ENCODE measurements at regions not wholly inside any gene's neighbourhood (a gene's known extent, or its start where the extent isn't known, plus 50 kb on each side); places are given as distances from the start of the nearest gene placed in this dataset.

- peak; percentile 40 for TF ChIP-seq CTCF (IDR thresholded peaks at IDR 0.05)
- TF ChIP-seq EZH2phosphoT487 (IDR thresholded peaks at IDR 0.05; ENCODE audit: borderline replicate concordance, low read depth), result no peak
- no peak for TF ChIP-seq ZBTB33 (IDR thresholded peaks at IDR 0.05; ENCODE audit: borderline replicate concordance, low read depth)
- TF ChIP-seq GATA2 (CRISPR knock-in tag; IDR thresholded peaks at IDR 0.05), result no peak
- TF ChIP-seq REST (IDR thresholded peaks at IDR 0.05; ENCODE audit: low read depth, low read length), result no peak
- peak; percentile 77; the same call in 1 of the 2 replicates for TF ChIP-seq RCOR1 (IDR thresholded peaks at IDR 0.05; ENCODE audit: low read length)
- TF ChIP-seq TAF1 (IDR thresholded peaks at IDR 0.05; ENCODE audit: borderline replicate concordance, low read depth, low read length), result peak; percentile 87
- no peak for TF ChIP-seq FOXJ3 (CRISPR knock-in tag; IDR thresholded peaks at IDR 0.05)
- peak; percentile 85 for TF ChIP-seq YY1 (IDR thresholded peaks at IDR 0.05; ENCODE audit: low read depth)
- TF ChIP-seq RAD21 (IDR thresholded peaks at IDR 0.05; ENCODE audit: low read length), result no peak
- 0 out of 2 replicates have a peak, but pooled peaks have one; percentile 34 for TF ChIP-seq ELF1 (IDR thresholded peaks at IDR 0.05)
- peak; percentile 89 for TF ChIP-seq POLR2AphosphoS5 (IDR thresholded peaks at IDR 0.05; ENCODE audit: low read depth, low read length)
- TF ChIP-seq SMC3 (IDR thresholded peaks at IDR 0.05; ENCODE audit: low read depth, low read length), result peak; percentile 14
- no peak for TF ChIP-seq FOSL2 (IDR thresholded peaks at IDR 0.05; ENCODE audit: borderline replicate concordance, low read depth)
Observed at GRCh38 chr19:37317403-37318209, 53.3 kb upstream of the ZNF527 start.

All from SK-N-SH (cell line).